ENCODE measurements at regions not wholly inside any gene's neighbourhood (a gene's known extent, or its start where the extent isn't known, plus 50 kb on each side); places are given as distances from the start of the nearest gene placed in this dataset.

GRCh38 chr18:27787547-27787946 is 389.4 kb downstream of the CDH2 start:
- no TSS peak for BruUV-seq (replicated peaks)
- intact Hi-C loops (cut with micrococcal nuclease; ENCODE audit: unreplicated experiment), result no loop called here
- Histone ChIP-seq H3K36me3 (ENCODE audit: low read depth) (no peaks in the 10 kb centered on the region), H3K9me3 (ENCODE audit: insufficient read depth, low read depth) (no peaks in the 10 kb centered on the region), H3K27ac (no peak overlapping the region), H3K4me1 (replicated peaks; ENCODE audit: insufficient read depth) (no peaks in the 10 kb centered on the region), H3K9me2 (ENCODE audit: insufficient read depth) (no peaks in the 10 kb centered on the region), H3K4me3 (no peak overlapping the region), H3K27me3 (ENCODE audit: insufficient read depth, low read depth) (no peaks in the 10 kb centered on the region), H2AFZ (no peak overlapping the region), H3F3A (ENCODE audit: insufficient read depth, low read depth) (no peaks in the 10 kb centered on the region), H3K79me2 (ENCODE audit: low read depth) (no peaks in the 10 kb centered on the region), H4K20me1 (ENCODE audit: insufficient read depth) (no peaks in the 10 kb centered on the region), H3K4me2 (no peak overlapping the region)
- POLR2A ChIA-PET (ENCODE audit: unreplicated experiment), result no interaction called here
- DNase-seq, result no peak
- TF ChIP-seq EZH2 (IDR thresholded peaks at IDR 0.05; ENCODE audit: low read depth) (no peak), CTCF (conservative IDR thresholded peaks at IDR 0.05) (no peak)
- CTCF ChIA-PET, result no interaction called here

DNA sequence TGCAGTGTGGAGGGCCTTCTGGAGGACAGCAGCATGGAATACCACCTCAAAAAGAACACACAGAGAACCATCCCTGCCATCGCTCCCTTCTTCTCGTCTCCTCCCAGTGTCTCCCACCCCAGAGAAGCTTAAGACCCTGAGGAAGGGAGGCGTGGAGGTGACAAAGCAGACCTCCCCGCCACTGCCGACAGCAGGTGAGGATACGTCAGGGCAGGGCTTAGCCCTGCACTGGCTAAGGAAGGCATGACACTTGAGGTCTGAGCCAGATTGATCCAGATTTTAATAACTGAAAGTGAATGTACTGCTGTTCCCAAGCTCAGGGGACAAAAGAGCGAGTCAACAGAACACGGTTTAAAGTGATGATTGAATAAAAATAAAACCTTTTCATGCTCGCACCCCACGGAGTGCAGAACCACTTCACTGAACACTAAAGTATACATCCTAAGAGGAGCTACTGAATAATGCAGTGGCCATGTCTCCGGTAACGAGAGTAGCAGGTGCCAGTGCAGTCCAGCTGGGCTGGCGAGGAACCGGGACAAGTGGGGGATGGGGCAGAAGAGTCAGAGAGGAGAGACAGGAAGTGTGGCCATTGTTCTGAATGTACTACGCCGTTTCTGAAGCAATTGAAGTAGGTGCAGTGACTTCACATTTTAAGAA is 391.0 kb downstream of the CDH2 start:
- no peaks in the 10 kb centered on the region for H3F3A ChIP-seq (ENCODE audit: insufficient read depth, low read depth)
- intact Hi-C loops (cut with micrococcal nuclease; ENCODE audit: unreplicated experiment), result no loop called here
- H2AFZ ChIP-seq, result no peak overlapping the region
- no TSS peak for BruUV-seq (replicated peaks)
- H3K4me2 ChIP-seq, result no peak overlapping the region
- no peaks in the 10 kb centered on the region for H3K4me1 ChIP-seq (replicated peaks; ENCODE audit: insufficient read depth)
- H3K9me2 ChIP-seq (ENCODE audit: insufficient read depth), result no peaks in the 10 kb centered on the region
- no peak overlapping the region for H3K27ac ChIP-seq
- H3K27me3 ChIP-seq (ENCODE audit: insufficient read depth, low read depth), result no peaks in the 10 kb centered on the region
- DNase-seq, result no peak
- H4K20me1 ChIP-seq (ENCODE audit: insufficient read depth), result no peaks in the 10 kb centered on the region
- TF ChIP-seq EZH2 (IDR thresholded peaks at IDR 0.05; ENCODE audit: low read depth) (no peak), CTCF (conservative IDR thresholded peaks at IDR 0.05) (no peak)
- H3K79me2 ChIP-seq (ENCODE audit: low read depth), result no peaks in the 10 kb centered on the region
- ChIA-PET POLR2A (ENCODE audit: unreplicated experiment) (no interaction called here), CTCF (no interaction called here)
- H3K36me3 ChIP-seq (ENCODE audit: low read depth), result no peaks in the 10 kb centered on the region
- H3K4me3 ChIP-seq, result no peak overlapping the region
- H3K9me3 ChIP-seq (ENCODE audit: insufficient read depth, low read depth), result no peaks in the 10 kb centered on the region

DNA sequence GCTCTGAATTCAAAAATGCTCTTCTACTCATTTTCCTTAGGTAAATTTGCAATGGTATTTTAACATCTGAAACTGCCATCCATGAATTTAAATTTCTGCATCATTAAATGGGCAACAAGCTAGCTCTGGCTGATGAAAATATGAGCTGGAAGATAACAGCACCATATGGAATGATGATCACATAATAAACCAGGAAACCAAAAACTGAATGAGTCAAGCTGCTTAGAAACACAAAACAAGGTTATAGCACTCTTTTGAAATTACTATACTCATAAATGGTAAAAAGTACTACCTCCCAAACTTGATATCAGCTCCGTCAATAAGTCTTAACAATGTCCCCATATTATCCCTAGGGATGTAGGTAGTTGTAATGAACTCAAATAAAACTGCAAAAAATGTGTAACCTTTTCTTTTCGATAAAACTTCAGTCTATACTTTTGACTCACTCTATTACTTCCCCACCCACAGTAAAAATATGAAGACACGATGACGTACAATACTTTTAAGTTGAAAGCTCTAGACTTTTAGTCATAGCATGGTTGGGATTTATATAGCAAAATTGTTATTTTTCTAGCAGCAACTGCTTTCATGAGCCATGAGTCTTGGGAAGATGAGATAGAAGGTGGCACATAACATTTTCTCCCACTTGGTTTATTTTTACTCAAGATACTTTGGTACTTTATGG is 396.7 kb downstream of the CDH2 start:
- intact Hi-C loops (cut with micrococcal nuclease; ENCODE audit: unreplicated experiment), result no loop called here
- H3K4me3 ChIP-seq, result no peak overlapping the region
- no peak for DNase-seq
- H3K27me3 ChIP-seq (ENCODE audit: insufficient read depth, low read depth), result no peaks in the 10 kb centered on the region
- no peak overlapping the region for H3K27ac ChIP-seq
- no TSS peak for BruUV-seq (replicated peaks)
- POLR2A ChIA-PET (ENCODE audit: unreplicated experiment), result no interaction called here
- no peaks in the 10 kb centered on the region for H3K9me2 ChIP-seq (ENCODE audit: insufficient read depth)
- H2AFZ ChIP-seq, result no peak overlapping the region
- TF ChIP-seq EZH2 (IDR thresholded peaks at IDR 0.05; ENCODE audit: low read depth), result no peak
- no peak for TF ChIP-seq CTCF (conservative IDR thresholded peaks at IDR 0.05)
- H3F3A ChIP-seq (ENCODE audit: insufficient read depth, low read depth), result no peaks in the 10 kb centered on the region
- H3K79me2 ChIP-seq (ENCODE audit: low read depth), result no peaks in the 10 kb centered on the region
- no peaks in the 10 kb centered on the region for H3K4me1 ChIP-seq (replicated peaks; ENCODE audit: insufficient read depth)
- no peaks in the 10 kb centered on the region for H4K20me1 ChIP-seq (ENCODE audit: insufficient read depth)
- CTCF ChIA-PET, result no interaction called here
- H3K9me3 ChIP-seq (ENCODE audit: insufficient read depth, low read depth), result no peaks in the 10 kb centered on the region
- no peaks in the 10 kb centered on the region for H3K36me3 ChIP-seq (ENCODE audit: low read depth)
- H3K4me2 ChIP-seq, result no peak overlapping the region

All from PC-9 (cell line).